Thymus (tissue), 11 donors: ENCODE measurements at regions not wholly inside any gene's neighbourhood (a gene's known extent, or its start where the extent isn't known, plus 50 kb on each side); places are given as distances from the start of the nearest gene placed in this dataset.
"Not testable (repeated sequence)": the region's sequence is repeated elsewhere in the genome, so short reads cannot be mapped to it uniquely, and the experiment has no call there.

Experiments
- DNase-seq, 9 donors: peaks; one replicate each; pipeline ENCODE4 v3.0.0-alpha.2; 2013; ENCODE audit warnings: low spot score in 9 of 9, low read depth in 6 of 9, missing footprints in 1 of 9
- H3K27ac ChIP-seq, 2 donors: one replicate each; pipeline ENCODE4 v1.5.1; 2013; ENCODE audit warnings: control low read depth in 1 of 2, low read depth in 1 of 2, low read length in 1 of 2, mild to moderate bottlenecking in 1 of 2, moderate library complexity in 1 of 2
- H3K27me3 ChIP-seq, 2 donors: one replicate each; pipeline ENCODE4 v1.5.1; 2013; ENCODE audit warnings: low read length in 1 of 2; ENCODE audit not compliant: control insufficient read depth in 2 of 2, insufficient read depth in 1 of 2
- H3K36me3 ChIP-seq, 2 donors: one replicate each; pipeline ENCODE4 v1.5.1; 2013; ENCODE audit warnings: low read length in 1 of 2, mild to moderate bottlenecking in 1 of 2, moderate library complexity in 1 of 2; ENCODE audit not compliant: control insufficient read depth in 2 of 2, insufficient read depth in 2 of 2
- H3K4me1 ChIP-seq, 2 donors: one replicate each; pipeline ENCODE4 v1.5.1; 2013; ENCODE audit warnings: low read length in 2 of 2; ENCODE audit not compliant: control insufficient read depth in 2 of 2, insufficient read depth in 2 of 2
- H3K4me3 ChIP-seq, 2 donors: one replicate each; pipeline ENCODE4 v1.5.1; 2013; ENCODE audit warnings: low read length in 2 of 2, control low read depth in 1 of 2, mild to moderate bottlenecking in 1 of 2
- H3K9me3 ChIP-seq, 2 donors: one replicate each; pipeline ENCODE4 v1.5.1; 2013; ENCODE audit warnings: low read length in 1 of 2, mild to moderate bottlenecking in 1 of 2; ENCODE audit not compliant: control insufficient read depth in 2 of 2, insufficient read depth in 1 of 2
- WGBS: extraction: QIAGEN DNeasy Blood & Tissue Kit; methylation state at CpG from one replicate; pipeline ENCODE4 v1.1.7; 2013; 5-methylcytosine and 5-hydroxymethylcytosine counted together
- donor health status: healthy.

GRCh38 chr4:169934794-169935429 is 91.3 kb downstream of the MFAP3L start:
- H3K27me3 ChIP-seq, result no peaks in the 10 kb centered on the region
- H3K9me3 ChIP-seq, result no peaks in the 10 kb centered on the region
- H3K4me1 ChIP-seq, result no peaks in the 10 kb centered on the region
- WGBS, result 94% methylated on average over 5 of the region's 5 CpGs
- no peak for DNase-seq
- no peaks in the 10 kb centered on the region for H3K36me3 ChIP-seq
- H3K4me3 ChIP-seq, result no peak overlapping the region
- H3K27ac ChIP-seq, result no peak overlapping the region

GRCh38 chr4:169933531-169933930 is 92.7 kb downstream of the MFAP3L start:
- Histone ChIP-seq H3K4me1 (no peaks in the 10 kb centered on the region), H3K27ac (no peak overlapping the region), H3K9me3 (no peaks in the 10 kb centered on the region), H3K36me3 (no peaks in the 10 kb centered on the region), H3K27me3 (no peaks in the 10 kb centered on the region), H3K4me3 (no peak overlapping the region)
- 92% methylated on average over 3 of the region's 3 CpGs for WGBS
- DNase-seq, result no peak

DNA sequence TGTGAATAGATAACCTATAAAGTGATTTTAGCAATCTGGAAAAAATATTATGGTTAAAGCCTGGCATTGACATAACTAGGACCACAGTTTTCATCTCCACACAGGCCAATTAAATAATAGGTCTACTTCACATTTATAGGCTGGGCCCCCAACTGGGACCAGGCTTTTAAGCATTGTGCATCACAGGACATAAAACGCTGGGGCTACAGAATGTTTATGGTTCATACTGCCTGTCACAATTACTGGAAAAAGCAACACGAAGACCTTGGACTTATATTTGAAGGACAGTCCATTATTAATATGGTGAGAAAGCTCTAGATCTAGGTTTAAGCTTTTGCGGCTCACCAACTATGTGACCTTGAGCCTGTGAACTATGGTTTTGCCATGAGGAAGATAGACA is 94.2 kb downstream of the MFAP3L start:
- H3K4me1 ChIP-seq, result no peaks in the 10 kb centered on the region
- no peak overlapping the region for H3K27ac ChIP-seq
- H3K9me3 ChIP-seq, result no peaks in the 10 kb centered on the region
- no peaks in the 10 kb centered on the region for H3K27me3 ChIP-seq
- H3K4me3 ChIP-seq, result no peak overlapping the region
- no peaks in the 10 kb centered on the region for H3K36me3 ChIP-seq
- WGBS, result 95% methylated on average over 3 of the region's 3 CpGs
- no peak for DNase-seq

DNA sequence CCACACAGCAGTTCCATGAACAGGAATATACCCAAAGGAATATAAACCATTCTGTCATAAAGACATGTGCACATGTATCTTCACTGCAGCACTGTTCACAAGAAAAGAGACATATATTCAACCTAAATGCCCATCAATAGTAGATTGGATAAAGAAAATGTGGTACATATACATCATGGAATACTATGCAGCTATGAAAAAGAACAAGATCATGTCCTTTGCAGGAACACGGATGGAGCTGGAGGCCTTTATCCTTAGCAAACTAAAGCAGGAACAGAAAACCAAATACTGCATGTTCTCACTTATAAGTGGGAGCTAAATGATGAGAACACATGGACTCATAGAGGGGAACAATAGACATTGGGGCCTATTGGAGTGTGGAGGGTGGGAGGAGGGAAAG is 95.4 kb downstream of the MFAP3L start:
- not testable (repeated sequence) for H3K27me3 ChIP-seq, H3K9me3 ChIP-seq, H3K27ac ChIP-seq, H3K4me1 ChIP-seq, H3K36me3 ChIP-seq, H3K4me3 ChIP-seq, DNase-seq
- 92% methylated on average over 1 of the region's 1 CpG for WGBS

DNA sequence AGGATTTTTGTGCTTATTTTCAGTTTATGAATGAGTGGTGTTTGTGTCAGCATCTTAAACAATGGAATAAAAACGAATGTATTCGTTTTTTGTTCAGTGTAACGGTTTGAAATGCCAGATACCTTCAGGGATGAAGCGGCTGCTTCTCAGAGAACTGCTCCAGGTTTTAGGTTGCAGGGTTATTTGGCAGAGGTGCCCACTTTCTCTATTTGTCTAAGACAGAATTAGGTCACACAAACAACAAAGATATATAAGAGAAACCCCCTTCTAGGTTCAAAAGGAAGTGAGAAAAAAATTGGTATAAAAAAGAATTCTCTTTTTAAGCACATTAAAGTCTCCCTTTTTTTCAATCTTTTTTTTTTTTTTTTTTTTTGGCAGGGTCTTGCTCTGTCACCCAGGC is 98.9 kb downstream of the MFAP3L start:
- Histone ChIP-seq H3K36me3 (no peaks in the 10 kb centered on the region), H3K9me3 (no peaks in the 10 kb centered on the region), H3K4me1 (no peaks in the 10 kb centered on the region), H3K27me3 (no peaks in the 10 kb centered on the region), H3K27ac (no peak overlapping the region), H3K4me3 (no peak overlapping the region)
- 94% methylated on average over 4 of the region's 4 CpGs for WGBS
- DNase-seq, result no peak

GRCh38 chr4:169925678-169926077 is 100.5 kb downstream of the MFAP3L start:
- WGBS, result 98% methylated on average over 4 of the region's 4 CpGs
- Histone ChIP-seq H3K27me3 (no peaks in the 10 kb centered on the region), H3K4me1 (no peaks in the 10 kb centered on the region), H3K4me3 (no peak overlapping the region), H3K36me3 (no peaks in the 10 kb centered on the region), H3K9me3 (no peaks in the 10 kb centered on the region), H3K27ac (no peak overlapping the region)
- DNase-seq, result no peak

DNA sequence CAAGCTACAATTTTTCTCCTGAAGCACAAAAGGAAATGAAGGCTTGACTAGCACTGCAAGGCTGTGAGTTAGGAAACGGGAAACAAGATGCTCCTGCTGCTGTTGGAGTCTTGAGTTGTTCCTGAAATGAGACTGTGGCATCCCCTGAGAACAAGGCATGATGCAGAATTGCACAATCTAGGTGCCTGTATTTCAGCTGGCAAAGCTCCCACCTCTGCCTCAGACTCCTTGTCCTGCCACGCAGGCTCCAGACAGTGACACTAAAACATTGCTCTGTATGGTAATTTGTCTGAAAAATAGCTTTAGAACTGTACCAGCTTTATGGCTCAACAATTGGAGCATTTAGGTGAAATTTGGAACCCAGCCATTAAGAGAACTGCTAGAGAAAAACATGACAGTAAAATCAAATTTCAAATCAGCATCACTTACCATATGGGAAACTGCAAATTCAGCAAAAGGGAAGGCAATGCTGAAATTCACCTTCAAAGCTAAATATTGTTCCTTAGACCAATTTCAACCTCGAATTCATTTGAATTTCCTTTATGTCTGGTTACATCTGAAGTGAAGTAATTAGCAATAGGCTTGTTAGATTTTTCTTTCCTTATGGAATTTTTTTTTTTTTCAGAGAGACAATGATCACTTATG is 103.4 kb downstream of the MFAP3L start:
- Histone ChIP-seq H3K27ac (no peak overlapping the region), H3K4me1 (no peaks in the 10 kb centered on the region), H3K36me3 (no peaks in the 10 kb centered on the region), H3K9me3 (no peaks in the 10 kb centered on the region), H3K27me3 (no peaks in the 10 kb centered on the region), H3K4me3 (no peak overlapping the region)
- WGBS, result 85% methylated on average over 3 of the region's 3 CpGs
- DNase-seq, result no peak

GRCh38 chr4:169921732-169922131 is 104.5 kb downstream of the MFAP3L start:
- no peak for DNase-seq
- 98% methylated on average over 1 of the region's 1 CpG for WGBS
- no peaks in the 10 kb centered on the region for H3K36me3 ChIP-seq
- no peaks in the 10 kb centered on the region for H3K27me3 ChIP-seq
- H3K9me3 ChIP-seq, result no peaks in the 10 kb centered on the region
- no peaks in the 10 kb centered on the region for H3K4me1 ChIP-seq
- no peak overlapping the region for H3K27ac ChIP-seq
- no peak overlapping the region for H3K4me3 ChIP-seq

DNA sequence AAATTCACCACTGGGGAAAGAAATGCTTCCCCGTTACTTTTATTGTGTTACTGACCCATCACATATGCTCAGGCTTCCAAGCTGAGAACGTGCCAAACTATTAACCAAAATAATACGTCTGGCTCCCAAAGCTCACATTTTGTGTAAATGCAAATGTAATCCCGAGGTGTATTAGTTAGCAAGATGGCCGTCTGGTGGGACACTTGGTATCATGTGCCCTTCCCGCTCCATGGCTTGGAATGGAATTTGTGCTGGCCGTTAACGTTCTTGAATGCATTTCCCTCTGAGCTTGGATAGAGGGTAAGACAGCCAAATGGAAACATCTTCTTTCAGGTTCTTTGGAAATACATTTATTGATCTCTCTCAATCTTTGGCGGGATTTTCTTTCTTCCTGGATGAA is 105.0 kb downstream of the MFAP3L start:
- no peaks in the 10 kb centered on the region for H3K4me1 ChIP-seq
- no peaks in the 10 kb centered on the region for H3K27me3 ChIP-seq
- H3K27ac ChIP-seq, result no peak overlapping the region
- no peak for DNase-seq
- 95% methylated on average over 9 of the region's 9 CpGs for WGBS
- no peaks in the 10 kb centered on the region for H3K36me3 ChIP-seq
- peaks cover 0 to 3% of the 10 kb centered on the region in 2 donors for H3K9me3 ChIP-seq
- H3K4me3 ChIP-seq, result no peak overlapping the region
